Tibial nerve (tissue), 4 donors: ENCODE measurements at regions not wholly inside any gene's neighbourhood (a gene's known extent, or its start where the extent isn't known, plus 50 kb on each side); places are given as distances from the start of the nearest gene placed in this dataset.

Experiments
- DNase-seq, 2 donors: peaks; one replicate each; pipeline ENCODE4 v3.0.0-alpha.2; 2019; ENCODE audit warnings: low spot score in 2 of 2
- H3K27ac ChIP-seq, 4 donors: fragments of 200-600 bp; sonication (generic) in 3 of 4; one replicate each; pipeline ENCODE4 v1.5.1; 2017 to 2019; ENCODE audit warnings: mild to moderate bottlenecking in 1 of 4
- H3K27me3 ChIP-seq, 2 donors: fragments of 200-600 bp; sonication (generic) in 1 of 2; one replicate each; pipeline versions ENCODE4 v1.5.1 to v1.6.0; 2017 to 2019
- H3K36me3 ChIP-seq, 3 donors: fragments of 200-600 bp; sonication (generic); one replicate each; pipeline ENCODE4 v1.5.1; 2018 to 2019
- H3K4me1 ChIP-seq, 4 donors: fragments of 200-600 bp; sonication (generic) in 3 of 4; one replicate each; pipeline ENCODE4 v1.5.1; 2017 to 2019
- H3K4me3 ChIP-seq, 4 donors: fragments of 200-600 bp; sonication (generic) in 3 of 4; one replicate each; pipeline ENCODE4 v1.5.1; 2017 to 2019; ENCODE audit warnings: mild to moderate bottlenecking in 1 of 4, moderate library complexity in 1 of 4
- H3K9me3 ChIP-seq, 4 donors: fragments of 200-600 bp; sonication (generic) in 3 of 4; one replicate each; pipeline ENCODE4 v1.5.1; 2017 to 2019
- EP300 ChIP-seq, 2 donors: sonication (generic); formaldehyde crosslinking; IDR thresholded peaks; one replicate each; pipeline ENCODE4 v1.6.1; 2017; ENCODE audit warnings: antibody characterized with exemption in 2 of 2, mild to moderate bottlenecking in 1 of 2
- POLR2A ChIP-seq, 2 donors: fragments of 450-650 bp; IDR thresholded peaks; one replicate each; pipeline ENCODE4 v1.6.1; 2017; ENCODE audit warnings: antibody characterized with exemption in 2 of 2, mild to moderate bottlenecking in 2 of 2, moderate library complexity in 2 of 2
- WGBS, 2 donors: methylation state at CpG; one replicate each; pipeline ENCODE4 v1.1.5; 2018; 5-methylcytosine and 5-hydroxymethylcytosine counted together
- TF ChIP-seq, protein P1 (sequence below), 5 experiments: fragments of 200-600 bp in 3 of 5; fragments of 450-650 bp in 2 of 5; sonication (generic) in 3 of 5; IDR thresholded peaks; one replicate each; pipeline ENCODE4 v1.5.1; 2016 to 2019; ENCODE audit warnings: antibody characterized with exemption in 5 of 5, mild to moderate bottlenecking in 3 of 5, moderate library complexity in 2 of 5

DNA sequence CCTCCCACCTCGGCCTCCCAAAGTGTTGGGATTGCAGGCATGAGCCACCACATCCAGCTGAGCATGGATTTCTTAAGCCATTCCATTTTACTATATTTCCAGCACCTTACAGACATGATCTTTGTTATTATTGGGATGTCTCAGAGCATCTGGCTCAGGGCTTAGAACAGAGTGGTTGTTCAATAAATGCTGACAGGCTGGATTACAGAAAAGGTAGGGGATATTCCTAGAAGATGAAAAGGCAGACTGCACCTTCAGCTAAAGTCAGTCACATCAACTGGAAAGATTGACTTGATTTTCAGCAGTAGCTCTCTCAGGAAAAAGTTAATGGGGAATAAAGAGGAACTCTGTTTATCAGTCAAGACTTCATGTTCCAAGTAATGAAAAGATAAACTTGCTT, 360.3 kb upstream of the ERCC4 start:
- no peaks in the 10 kb centered on the region for H3K36me3 ChIP-seq
- TF ChIP-seq, protein P1, sequence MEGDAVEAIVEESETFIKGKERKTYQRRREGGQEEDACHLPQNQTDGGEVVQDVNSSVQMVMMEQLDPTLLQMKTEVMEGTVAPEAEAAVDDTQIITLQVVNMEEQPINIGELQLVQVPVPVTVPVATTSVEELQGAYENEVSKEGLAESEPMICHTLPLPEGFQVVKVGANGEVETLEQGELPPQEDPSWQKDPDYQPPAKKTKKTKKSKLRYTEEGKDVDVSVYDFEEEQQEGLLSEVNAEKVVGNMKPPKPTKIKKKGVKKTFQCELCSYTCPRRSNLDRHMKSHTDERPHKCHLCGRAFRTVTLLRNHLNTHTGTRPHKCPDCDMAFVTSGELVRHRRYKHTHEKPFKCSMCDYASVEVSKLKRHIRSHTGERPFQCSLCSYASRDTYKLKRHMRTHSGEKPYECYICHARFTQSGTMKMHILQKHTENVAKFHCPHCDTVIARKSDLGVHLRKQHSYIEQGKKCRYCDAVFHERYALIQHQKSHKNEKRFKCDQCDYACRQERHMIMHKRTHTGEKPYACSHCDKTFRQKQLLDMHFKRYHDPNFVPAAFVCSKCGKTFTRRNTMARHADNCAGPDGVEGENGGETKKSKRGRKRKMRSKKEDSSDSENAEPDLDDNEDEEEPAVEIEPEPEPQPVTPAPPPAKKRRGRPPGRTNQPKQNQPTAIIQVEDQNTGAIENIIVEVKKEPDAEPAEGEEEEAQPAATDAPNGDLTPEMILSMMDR (IDR thresholded peaks at IDR 0.05): no peak
- TF ChIP-seq POLR2A (IDR thresholded peaks at IDR 0.05) (no peak), EP300 (IDR thresholded peaks at IDR 0.05) (no peak)
- H3K4me3 ChIP-seq: no peak overlapping the region
- H3K9me3 ChIP-seq: peaks cover 0 to under 1% (median 0%) of the 10 kb centered on the region in 4 donors
- no peak overlapping the region for H3K27ac ChIP-seq
- DNase-seq: no peak
- 64 to 71% methylated on average over 1 of the region's 1 CpG for WGBS, 2 donors
- no peaks in the 10 kb centered on the region for H3K27me3 ChIP-seq
- H3K4me1 ChIP-seq: no peaks in the 10 kb centered on the region

DNA sequence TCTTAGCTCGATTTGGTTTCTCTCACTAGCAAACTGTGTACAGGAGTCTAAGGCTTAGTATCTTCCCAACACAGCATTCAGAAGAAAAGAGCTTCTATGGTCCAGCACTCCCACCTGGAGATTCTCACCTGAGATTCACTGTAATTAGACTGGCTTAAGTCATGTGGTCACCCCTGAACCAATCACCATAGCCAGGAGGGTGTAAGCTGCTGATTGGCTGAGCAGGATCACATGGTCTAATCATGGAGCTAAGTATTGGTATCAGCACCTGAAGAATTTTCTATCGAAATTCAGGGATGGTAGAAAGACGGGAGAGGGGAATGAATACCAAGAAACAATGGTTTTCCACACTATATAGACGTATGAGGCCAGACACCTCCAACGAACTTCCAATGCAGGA, 359.8 kb upstream of the ERCC4 start:
- H3K4me1 ChIP-seq: no peaks in the 10 kb centered on the region
- TF ChIP-seq POLR2A (IDR thresholded peaks at IDR 0.05) (no peak), EP300 (IDR thresholded peaks at IDR 0.05) (no peak)
- TF ChIP-seq, protein P1 (IDR thresholded peaks at IDR 0.05): no peak
- no peaks in the 10 kb centered on the region for H3K36me3 ChIP-seq
- no peak overlapping the region for H3K4me3 ChIP-seq
- no peak for DNase-seq
- no peaks in the 10 kb centered on the region for H3K9me3 ChIP-seq
- no peaks in the 10 kb centered on the region for H3K27me3 ChIP-seq
- H3K27ac ChIP-seq: no peak overlapping the region
- WGBS, 2 donors: 84 to 86% methylated on average over 5 of the region's 5 CpGs

DNA sequence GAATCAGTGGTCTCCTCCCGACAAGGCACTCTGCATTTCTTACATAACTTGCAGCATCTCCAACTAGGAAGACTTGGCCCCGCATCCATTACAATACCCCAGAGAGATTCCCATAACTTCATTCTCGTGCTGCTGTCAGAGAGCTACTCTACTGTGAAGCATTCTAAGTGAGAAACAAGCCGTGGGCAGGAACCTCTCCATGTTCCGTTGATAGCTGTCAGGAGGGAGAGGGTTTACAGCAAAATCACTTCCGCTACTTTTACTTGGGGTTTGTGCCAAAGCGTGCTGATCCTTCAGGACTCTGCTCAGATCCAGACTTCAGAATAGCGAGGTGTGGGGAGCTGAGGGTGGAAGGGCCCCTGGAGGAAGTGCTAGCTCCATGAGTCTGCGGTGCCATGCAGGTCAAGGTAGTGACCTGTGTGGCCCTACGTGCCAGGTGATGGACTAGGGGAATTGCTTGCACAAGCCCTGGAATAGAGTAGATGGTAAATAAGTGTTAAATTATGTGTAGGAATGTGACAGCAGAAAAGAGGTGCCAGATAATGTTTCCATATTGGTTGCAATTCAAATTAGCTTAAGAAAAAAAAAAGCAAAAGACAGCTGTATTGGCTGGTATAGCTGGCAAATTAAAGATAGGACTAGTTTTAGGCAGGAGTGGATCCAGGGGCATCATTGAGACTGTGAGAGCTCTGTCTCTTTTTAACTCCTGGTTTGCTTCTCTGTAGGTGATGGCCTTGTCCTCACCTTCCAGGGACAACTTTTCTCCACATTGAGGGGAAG, 358.5 kb upstream of the ERCC4 start:
- Histone ChIP-seq H3K9me3 (no peaks in the 10 kb centered on the region), H3K4me1 (no peaks in the 10 kb centered on the region), H3K4me3 (no peak overlapping the region), H3K36me3 (no peaks in the 10 kb centered on the region), H3K27me3 (no peaks in the 10 kb centered on the region), H3K27ac (no peak overlapping the region)
- TF ChIP-seq EP300 (IDR thresholded peaks at IDR 0.05): no peak
- DNase-seq: no peak
- 56 to 72% methylated on average over 10 of the region's 10 CpGs for WGBS, 2 donors

GRCh38 chr16:13568803-13569202, 351.2 kb upstream of the ERCC4 start:
- 89 to 93% methylated on average over 5 of the region's 5 CpGs for WGBS, 2 donors
- Histone ChIP-seq H3K9me3 (no peaks in the 10 kb centered on the region), H3K27ac (no peak overlapping the region), H3K36me3 (no peaks in the 10 kb centered on the region), H3K4me1 (no peaks in the 10 kb centered on the region), H3K27me3 (no peaks in the 10 kb centered on the region), H3K4me3 (no peak overlapping the region)
- TF ChIP-seq POLR2A (IDR thresholded peaks at IDR 0.05) (no peak), EP300 (IDR thresholded peaks at IDR 0.05) (no peak)
- TF ChIP-seq, protein P1 (IDR thresholded peaks at IDR 0.05): no peak
- no peak for DNase-seq

DNA sequence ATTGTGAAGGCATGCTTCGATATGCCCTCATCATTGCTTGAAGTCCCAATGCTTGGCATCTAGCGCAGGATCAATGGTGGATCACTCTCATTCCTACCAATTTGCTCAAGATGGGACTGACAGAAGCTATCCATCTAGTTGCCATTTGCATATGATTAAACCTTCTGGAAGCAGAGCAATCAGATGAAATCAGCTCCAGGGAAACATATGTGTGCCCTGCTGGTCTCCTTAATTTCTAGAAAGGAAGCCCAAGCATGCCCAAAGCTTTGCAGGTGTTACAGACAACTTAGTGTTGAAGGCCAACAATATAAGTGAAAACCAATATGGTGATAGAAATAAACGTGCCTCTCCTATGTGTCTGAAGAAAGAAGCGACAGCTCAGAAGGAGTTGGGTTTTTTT, 350.0 kb upstream of the ERCC4 start:
- no peak for TF ChIP-seq POLR2A (IDR thresholded peaks at IDR 0.05)
- TF ChIP-seq, protein P1 (IDR thresholded peaks at IDR 0.05): no peak
- TF ChIP-seq EP300 (IDR thresholded peaks at IDR 0.05): no peak
- no peaks in the 10 kb centered on the region for H3K27me3 ChIP-seq
- H3K4me3 ChIP-seq: no peak overlapping the region
- 86 to 91% methylated on average over 4 of the region's 4 CpGs for WGBS, 2 donors
- no peaks in the 10 kb centered on the region for H3K9me3 ChIP-seq
- DNase-seq: no peak
- no peaks in the 10 kb centered on the region for H3K4me1 ChIP-seq
- H3K27ac ChIP-seq: no peak overlapping the region
- no peaks in the 10 kb centered on the region for H3K36me3 ChIP-seq
